ENCODE measurements at regions not wholly inside any gene's neighbourhood (a gene's known extent, or its start where the extent isn't known, plus 50 kb on each side); places are given as distances from the start of the nearest gene placed in this dataset.

- Histone ChIP-seq H3K4me3 (no peak overlapping the region), H3K36me3 (no peaks in the 10 kb centered on the region), H3K27ac (no peak overlapping the region), H3K9me3 (no peaks in the 10 kb centered on the region), H3K4me1 (no peaks in the 10 kb centered on the region), H3K27me3 (no peaks in the 10 kb centered on the region)
- intact Hi-C loops (cut with DNase I), result no loop called here
- no peak for DNase-seq (ENCODE audit: low spot score in 2 of 2)
- TF ChIP-seq, protein P1, sequence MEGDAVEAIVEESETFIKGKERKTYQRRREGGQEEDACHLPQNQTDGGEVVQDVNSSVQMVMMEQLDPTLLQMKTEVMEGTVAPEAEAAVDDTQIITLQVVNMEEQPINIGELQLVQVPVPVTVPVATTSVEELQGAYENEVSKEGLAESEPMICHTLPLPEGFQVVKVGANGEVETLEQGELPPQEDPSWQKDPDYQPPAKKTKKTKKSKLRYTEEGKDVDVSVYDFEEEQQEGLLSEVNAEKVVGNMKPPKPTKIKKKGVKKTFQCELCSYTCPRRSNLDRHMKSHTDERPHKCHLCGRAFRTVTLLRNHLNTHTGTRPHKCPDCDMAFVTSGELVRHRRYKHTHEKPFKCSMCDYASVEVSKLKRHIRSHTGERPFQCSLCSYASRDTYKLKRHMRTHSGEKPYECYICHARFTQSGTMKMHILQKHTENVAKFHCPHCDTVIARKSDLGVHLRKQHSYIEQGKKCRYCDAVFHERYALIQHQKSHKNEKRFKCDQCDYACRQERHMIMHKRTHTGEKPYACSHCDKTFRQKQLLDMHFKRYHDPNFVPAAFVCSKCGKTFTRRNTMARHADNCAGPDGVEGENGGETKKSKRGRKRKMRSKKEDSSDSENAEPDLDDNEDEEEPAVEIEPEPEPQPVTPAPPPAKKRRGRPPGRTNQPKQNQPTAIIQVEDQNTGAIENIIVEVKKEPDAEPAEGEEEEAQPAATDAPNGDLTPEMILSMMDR (IDR thresholded peaks at IDR 0.05), result no peak
Observed at GRCh38 chr15:29600262-29600661, 222.0 kb downstream of the TJP1 start.

DNA sequence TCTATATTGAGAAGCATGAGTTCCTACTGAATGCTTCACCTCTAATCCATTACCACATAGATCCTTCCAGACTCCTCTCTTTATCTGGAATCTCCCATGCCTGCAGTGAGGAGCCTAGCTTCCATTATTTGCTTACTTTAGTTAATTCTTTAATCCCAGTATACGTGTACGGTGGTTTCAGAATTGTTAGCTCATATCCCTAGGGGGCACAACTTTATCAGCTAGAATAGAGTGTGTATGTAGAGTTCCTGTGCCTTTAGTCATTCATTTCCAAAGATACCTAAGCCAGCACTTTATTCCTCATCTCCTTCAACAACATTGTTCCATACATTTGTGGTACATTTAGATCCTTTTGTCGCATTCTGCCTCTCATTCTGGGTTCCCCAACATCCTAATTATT lies 226.0 kb downstream of the TJP1 start:
- Histone ChIP-seq H3K27me3 (no peaks in the 10 kb centered on the region), H3K4me1 (no peaks in the 10 kb centered on the region), H3K4me3 (no peak overlapping the region), H3K9me3 (no peaks in the 10 kb centered on the region), H3K27ac (no peak overlapping the region), H3K36me3 (no peaks in the 10 kb centered on the region)
- no peak for DNase-seq (ENCODE audit: low spot score in 2 of 2)
- TF ChIP-seq, protein P1 (IDR thresholded peaks at IDR 0.05), result peak in 1 of 3 experiments; percentile 14
- intact Hi-C loops (cut with DNase I), result no loop called here

GRCh38 chr15:29593629-29594028 lies 228.6 kb downstream of the TJP1 start:
- TF ChIP-seq, protein P1 (IDR thresholded peaks at IDR 0.05), result no peak
- no peaks in the 10 kb centered on the region for H3K27me3 ChIP-seq
- no peaks in the 10 kb centered on the region for H3K36me3 ChIP-seq
- no peaks in the 10 kb centered on the region for H3K4me1 ChIP-seq
- H3K9me3 ChIP-seq, result no peaks in the 10 kb centered on the region
- DNase-seq (ENCODE audit: low spot score in 2 of 2), result no peak
- intact Hi-C loops (cut with DNase I), result no loop called here
- no peak overlapping the region for H3K27ac ChIP-seq
- H3K4me3 ChIP-seq, result no peak overlapping the region

DNA sequence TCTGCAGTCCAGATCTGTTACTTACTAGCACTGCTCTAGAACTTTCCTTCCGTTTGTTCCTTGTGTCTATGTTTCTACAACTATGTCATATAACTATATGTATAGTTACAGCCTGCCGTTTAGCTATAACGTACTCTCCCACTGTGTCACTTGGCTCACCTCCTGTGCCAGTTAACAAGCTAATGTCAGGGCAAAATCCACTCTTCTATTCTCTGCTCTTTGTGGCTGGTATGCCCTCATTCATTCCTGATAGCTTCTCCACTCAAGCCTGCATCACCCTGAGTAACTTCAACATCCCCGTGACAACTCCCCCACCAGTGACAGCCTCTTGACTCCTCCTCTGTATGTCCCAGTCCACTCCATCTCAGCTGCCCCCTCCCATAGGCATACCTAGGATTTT lies 229.2 kb downstream of the TJP1 start:
- no peak overlapping the region for H3K4me3 ChIP-seq
- H3K9me3 ChIP-seq, result no peaks in the 10 kb centered on the region
- intact Hi-C loops (cut with DNase I), result no loop called here
- TF ChIP-seq, protein P1 (IDR thresholded peaks at IDR 0.05), result no peak
- no peaks in the 10 kb centered on the region for H3K27me3 ChIP-seq
- no peaks in the 10 kb centered on the region for H3K36me3 ChIP-seq
- DNase-seq (ENCODE audit: low spot score in 2 of 2), result no peak
- H3K27ac ChIP-seq, result no peak overlapping the region
- H3K4me1 ChIP-seq, result no peaks in the 10 kb centered on the region

DNA sequence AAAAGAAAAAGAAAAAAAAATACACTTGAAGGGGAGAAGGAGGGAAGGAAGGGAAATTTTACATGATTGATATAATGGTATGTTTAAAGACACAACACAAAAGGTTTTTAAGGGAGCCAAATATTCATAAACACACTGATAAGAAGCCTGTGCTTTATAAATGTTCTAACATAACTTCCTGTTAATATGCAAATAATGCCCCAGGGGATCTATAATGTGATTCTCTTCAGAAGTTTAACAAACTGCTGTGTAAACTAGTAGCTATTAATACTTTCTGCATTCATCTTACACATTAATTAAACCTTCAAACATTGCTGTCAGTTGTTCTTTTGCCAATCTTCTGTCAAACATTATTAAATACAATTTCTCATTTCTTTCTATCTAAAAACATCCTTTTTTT lies 231.6 kb downstream of the TJP1 start:
- no peak overlapping the region for H3K4me3 ChIP-seq
- H3K27me3 ChIP-seq, result no peaks in the 10 kb centered on the region
- TF ChIP-seq, protein P1 (IDR thresholded peaks at IDR 0.05), result no peak
- DNase-seq (ENCODE audit: low spot score in 2 of 2), result no peak
- H3K36me3 ChIP-seq, result no peaks in the 10 kb centered on the region
- no peaks in the 10 kb centered on the region for H3K4me1 ChIP-seq
- H3K27ac ChIP-seq, result no peak overlapping the region
- intact Hi-C loops (cut with DNase I), result no loop called here
- no peaks in the 10 kb centered on the region for H3K9me3 ChIP-seq

- no peaks in the 10 kb centered on the region for H3K36me3 ChIP-seq
- H3K27me3 ChIP-seq, result no peaks in the 10 kb centered on the region
- no peak overlapping the region for H3K27ac ChIP-seq
- intact Hi-C loops (cut with DNase I), result no loop called here
- no peak for DNase-seq (ENCODE audit: low spot score in 2 of 2)
- no peaks in the 10 kb centered on the region for H3K9me3 ChIP-seq
- TF ChIP-seq, protein P1 (IDR thresholded peaks at IDR 0.05), result no peak
- no peak overlapping the region for H3K4me3 ChIP-seq
- no peaks in the 10 kb centered on the region for H3K4me1 ChIP-seq
Observed at GRCh38 chr15:29589975-29590374, 232.3 kb downstream of the TJP1 start.
